ENCODE measurements at regions not wholly inside any gene's neighbourhood (a gene's known extent, or its start where the extent isn't known, plus 50 kb on each side); places are given as distances from the start of the nearest gene placed in this dataset.

- no peak for DNase-seq
These were observed 104.2 kb upstream of the THRB start for GRCh38 chr3:24598695-24599470.

GRCh38 chr3:24601066-24601939 is 106.7 kb upstream of the THRB start:
- no peak for DNase-seq

GRCh38 chr3:24604215-24604614 is 109.6 kb upstream of the THRB start:
- no peak for DNase-seq

- DNase-seq = no peak
These were observed 110.9 kb upstream of the THRB start for GRCh38 chr3:24605511-24606028.

GRCh38 chr3:24607281-24607680 is 112.6 kb upstream of the THRB start:
- no peak for DNase-seq

- DNase-seq = no peak
These were observed 114.2 kb upstream of the THRB start for GRCh38 chr3:24608701-24609390.

GRCh38 chr3:24614359-24614758 is 119.7 kb upstream of the THRB start:
- no peak for DNase-seq

GRCh38 chr3:24615177-24615576 is 120.5 kb upstream of the THRB start:
- no peak for DNase-seq

GRCh38 chr3:24616110-24616829 is 121.6 kb upstream of the THRB start:
- no peak for DNase-seq

- no peak for DNase-seq
These were observed 127.5 kb upstream of the THRB start for GRCh38 chr3:24622138-24622537.

- DNase-seq = no peak
These were observed 128.1 kb upstream of the THRB start for GRCh38 chr3:24622696-24623225.

GRCh38 chr3:24623657-24624056 is 129.0 kb upstream of the THRB start:
- DNase-seq = no peak

- DNase-seq = no peak
These were observed 130.5 kb upstream of the THRB start for GRCh38 chr3:24624938-24625681.

GRCh38 chr3:24628523-24629258 is 134.0 kb upstream of the THRB start:
- no peak for DNase-seq

GRCh38 chr3:24631481-24631880 is 136.8 kb upstream of the THRB start:
- DNase-seq = no peak

- no peak for DNase-seq
These were observed 144.4 kb upstream of the THRB start for GRCh38 chr3:24639061-24639460.

GRCh38 chr3:24639481-24640329 is 145.1 kb upstream of the THRB start:
- DNase-seq = no peak

- DNase-seq = no peak
These were observed 145.8 kb upstream of the THRB start for GRCh38 chr3:24640330-24640877.

GRCh38 chr3:24641628-24642027 is 147.0 kb upstream of the THRB start:
- no peak for DNase-seq

- no peak for DNase-seq
These were observed 150.4 kb upstream of the THRB start for GRCh38 chr3:24645047-24645446.

Measured in stimulated activated CD4-positive, alpha-beta T cell treated with anti-CD3 and anti-CD28 coated beads, Interleukin-4, amount 100 ng/mL, for 4 hours (primary cell).